ENCODE measurements at regions not wholly inside any gene's neighbourhood (a gene's known extent, or its start where the extent isn't known, plus 50 kb on each side); places are given as distances from the start of the nearest gene placed in this dataset.

- H3K4me1 Mint-ChIP-seq, result peaks cover 18% of the 10 kb centered on the region
- no peaks in the 10 kb centered on the region for H3K36me3 Mint-ChIP-seq
- DNase-seq (ENCODE audit: low spot score in 2 of 2) (no peak), ATAC-seq (ENCODE audit: low read depth) (no peak)
- no peaks in the 10 kb centered on the region for H3K27me3 Mint-ChIP-seq
- no peak overlapping the region for H3K4me3 Mint-ChIP-seq
- H3K27ac Mint-ChIP-seq, result no peak overlapping the region
- peaks cover 4% of the 10 kb centered on the region for H3K9me3 Mint-ChIP-seq
These were observed 70.4 kb upstream of the BTG1 start for GRCh38 chr12:92216092-92216491.

DNA sequence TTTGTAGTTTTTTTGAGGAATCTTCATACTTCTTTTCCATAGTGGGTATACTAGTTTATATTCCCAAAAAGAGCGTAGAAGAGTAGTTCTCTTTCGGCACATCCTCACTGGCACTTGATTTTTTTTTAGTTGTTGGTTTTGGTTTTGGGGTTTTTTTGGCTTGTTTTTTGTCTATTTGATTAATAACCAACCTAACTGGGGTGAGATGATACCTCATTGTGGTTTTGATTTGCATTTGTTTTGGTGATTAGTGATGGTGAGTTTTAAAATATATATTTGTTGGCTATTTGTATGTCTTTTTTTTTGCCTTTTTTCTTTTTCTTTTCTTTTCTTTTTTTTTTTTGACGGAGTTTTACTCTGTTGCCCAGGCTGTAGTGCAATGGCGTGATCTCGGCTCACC is 69.7 kb upstream of the BTG1 start:
- no peaks in the 10 kb centered on the region for H3K36me3 Mint-ChIP-seq
- DNase-seq (ENCODE audit: low spot score in 2 of 2) (no peak), ATAC-seq (ENCODE audit: low read depth) (no peak)
- no peak overlapping the region for H3K27ac Mint-ChIP-seq
- no peaks in the 10 kb centered on the region for H3K27me3 Mint-ChIP-seq
- H3K4me1 Mint-ChIP-seq, result peaks cover 18% of the 10 kb centered on the region
- H3K9me3 Mint-ChIP-seq, result peaks cover 4% of the 10 kb centered on the region
- H3K4me3 Mint-ChIP-seq, result no peak overlapping the region

DNA sequence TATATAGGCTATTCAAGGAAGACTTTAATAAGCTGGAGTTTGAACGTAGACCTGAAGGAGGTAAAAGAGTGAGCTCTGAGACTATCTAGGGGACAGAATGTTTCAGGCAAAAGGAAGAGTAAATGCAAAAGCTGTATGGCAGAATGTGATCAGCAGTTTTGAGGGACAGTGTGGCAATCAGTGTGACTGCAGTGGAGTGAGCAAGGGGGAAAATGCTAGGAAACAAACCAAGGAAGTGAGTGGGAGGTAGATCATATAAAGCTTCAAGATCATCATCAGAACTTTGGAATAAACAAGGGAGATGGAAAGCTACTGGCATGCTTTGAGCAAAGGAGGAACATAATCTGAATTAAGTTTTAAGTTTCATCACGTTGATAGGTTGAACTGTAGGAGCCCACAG is 67.5 kb upstream of the BTG1 start:
- Mint-ChIP-seq H3K27me3 (no peaks in the 10 kb centered on the region), H3K36me3 (no peaks in the 10 kb centered on the region), H3K9me3 (peaks cover 9% of the 10 kb centered on the region), H3K4me3 (no peak overlapping the region), H3K27ac (no peak overlapping the region), H3K4me1 (peaks cover 22% of the 10 kb centered on the region)
- ATAC-seq (ENCODE audit: low read depth) (no peak), DNase-seq (ENCODE audit: low spot score in 2 of 2) (no peak)

DNA sequence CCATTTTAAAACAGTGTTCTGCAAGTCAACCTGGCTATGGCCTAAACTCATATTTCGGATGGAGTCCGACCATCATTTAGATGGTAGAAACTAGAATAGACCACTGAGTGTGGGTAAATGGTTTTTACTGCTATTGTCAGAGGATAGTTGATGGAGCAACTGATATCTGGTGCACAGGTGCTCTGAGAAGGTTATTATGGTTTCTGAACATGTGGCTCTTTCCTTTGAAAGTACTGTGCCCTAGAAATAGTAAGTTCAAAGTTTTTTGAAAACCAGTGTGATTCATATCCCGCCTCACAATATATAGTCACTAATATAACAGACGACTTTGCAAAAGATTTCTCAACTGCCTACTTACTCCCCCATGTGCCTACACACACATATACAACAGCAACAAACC is 64.4 kb upstream of the BTG1 start:
- no peaks in the 10 kb centered on the region for H3K27me3 Mint-ChIP-seq
- ATAC-seq (ENCODE audit: low read depth) (no peak), DNase-seq (ENCODE audit: low spot score in 2 of 2) (no peak)
- H3K9me3 Mint-ChIP-seq, result peaks cover 7% of the 10 kb centered on the region
- peak overlapping the region; percentile 59 for H3K4me3 Mint-ChIP-seq
- H3K27ac Mint-ChIP-seq, result no peak overlapping the region
- H3K4me1 Mint-ChIP-seq, result peaks cover 23% of the 10 kb centered on the region
- no peaks in the 10 kb centered on the region for H3K36me3 Mint-ChIP-seq

DNA sequence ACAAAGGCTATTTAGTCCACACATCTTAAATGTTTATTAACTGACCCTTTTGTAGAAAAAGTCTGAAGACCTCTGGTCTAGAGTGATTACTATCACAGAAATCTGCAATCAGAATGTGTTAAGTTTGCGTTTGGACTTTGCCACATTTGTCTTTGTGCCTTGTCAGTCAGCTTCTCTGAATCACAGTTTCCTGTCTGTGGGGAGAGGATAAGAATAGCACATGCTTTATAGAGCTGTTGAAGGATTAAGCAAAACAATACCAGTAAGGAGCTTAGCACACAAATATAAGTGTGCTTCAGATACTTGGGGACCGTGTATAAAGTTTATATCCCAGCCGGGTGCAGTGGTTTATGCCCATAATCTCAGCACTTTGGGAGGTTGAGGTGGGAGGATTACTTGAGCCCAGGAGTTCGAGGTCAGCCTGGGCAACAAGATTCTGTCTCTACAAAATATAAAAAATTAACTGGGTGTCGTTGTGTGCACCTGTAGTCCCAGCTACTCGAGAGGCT is 63.0 kb upstream of the BTG1 start:
- Mint-ChIP-seq H3K9me3 (peaks cover 4% of the 10 kb centered on the region), H3K27ac (peak overlapping the region; percentile 19), H3K27me3 (no peaks in the 10 kb centered on the region), H3K4me1 (peaks cover 16% of the 10 kb centered on the region), H3K4me3 (peak overlapping the region; percentile 83), H3K36me3 (no peaks in the 10 kb centered on the region)
- DNase-seq (ENCODE audit: low spot score in 2 of 2) (peak in 1 of 2 donors; percentile 9), ATAC-seq (ENCODE audit: low read depth) (peak; percentile 80)

DNA sequence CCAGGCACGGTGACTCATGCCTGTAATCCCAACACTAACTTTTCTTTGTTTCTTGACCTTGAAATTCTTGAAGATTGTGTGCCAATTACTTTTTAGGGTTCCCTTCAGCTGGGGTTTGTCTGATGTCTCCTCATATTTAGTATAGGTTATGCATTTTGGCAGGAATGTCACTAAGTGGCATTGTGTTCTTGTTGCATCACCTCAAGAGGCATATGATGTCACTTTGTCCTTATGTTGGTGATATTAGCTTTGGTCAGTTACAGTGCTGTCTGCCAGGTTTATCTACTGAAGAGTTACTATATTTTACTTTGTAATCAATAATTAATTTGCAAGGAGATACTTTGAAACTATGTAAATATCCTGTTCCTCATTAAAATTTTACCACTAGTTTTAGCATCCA is 61.0 kb upstream of the BTG1 start:
- DNase-seq (ENCODE audit: low spot score in 2 of 2), result no peak
- H3K27ac Mint-ChIP-seq, result no peak overlapping the region
- no peaks in the 10 kb centered on the region for H3K27me3 Mint-ChIP-seq
- H3K4me3 Mint-ChIP-seq, result no peak overlapping the region
- H3K36me3 Mint-ChIP-seq, result no peaks in the 10 kb centered on the region
- no peak for ATAC-seq (ENCODE audit: low read depth)
- peaks cover 4% of the 10 kb centered on the region for H3K9me3 Mint-ChIP-seq
- peaks cover 13% of the 10 kb centered on the region for H3K4me1 Mint-ChIP-seq

DNA sequence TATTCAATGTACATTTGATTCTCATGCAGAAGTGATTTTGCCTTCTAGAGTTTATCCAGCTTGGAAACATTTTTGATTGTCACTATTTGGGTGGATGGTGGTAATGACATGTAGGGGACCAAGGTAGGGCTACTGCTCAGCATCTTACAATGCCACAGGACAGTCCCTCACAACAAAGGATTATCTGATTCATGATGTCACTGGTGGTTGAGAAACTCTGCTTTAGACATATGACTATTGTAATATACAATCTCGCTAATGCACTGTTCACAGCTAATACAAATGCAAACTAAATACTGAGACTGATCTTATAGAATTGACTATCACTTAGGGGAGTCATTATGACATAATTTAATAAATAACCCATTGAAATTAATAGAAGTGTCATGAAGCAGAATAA is 60.4 kb upstream of the BTG1 start:
- Mint-ChIP-seq H3K27me3 (no peaks in the 10 kb centered on the region), H3K9me3 (peaks cover 4% of the 10 kb centered on the region), H3K4me1 (peaks cover 13% of the 10 kb centered on the region), H3K27ac (no peak overlapping the region), H3K36me3 (no peaks in the 10 kb centered on the region), H3K4me3 (no peak overlapping the region)
- no peak for ATAC-seq (ENCODE audit: low read depth)
- DNase-seq (ENCODE audit: low spot score in 2 of 2), result no peak

- H3K4me3 Mint-ChIP-seq, result no peak overlapping the region
- peaks cover 4% of the 10 kb centered on the region for H3K9me3 Mint-ChIP-seq
These were observed 54.4 kb upstream of the BTG1 start for GRCh38 chr12:92199819-92200576.

GRCh38 chr12:92197815-92198214 is 52.2 kb upstream of the BTG1 start:
- Mint-ChIP-seq H3K36me3 (peaks cover 2% of the 10 kb centered on the region), H3K27ac (no peak overlapping the region), H3K9me3 (peaks cover 4% of the 10 kb centered on the region), H3K4me3 (no peak overlapping the region), H3K27me3 (no peaks in the 10 kb centered on the region), H3K4me1 (peaks cover 4% of the 10 kb centered on the region)
- DNase-seq (ENCODE audit: low spot score in 2 of 2) (no peak), ATAC-seq (ENCODE audit: low read depth) (no peak)

More at GRCh38 chr12:92199819-92200576, 54.4 kb upstream of the BTG1 start:
- ATAC-seq (ENCODE audit: low read depth) (no peak), DNase-seq (ENCODE audit: low spot score in 2 of 2) (no peak)
- Mint-ChIP-seq H3K4me1 (peaks cover 4% of the 10 kb centered on the region), H3K36me3 (peaks cover 2% of the 10 kb centered on the region), H3K27me3 (no peaks in the 10 kb centered on the region), H3K27ac (no peak overlapping the region)

DNA sequence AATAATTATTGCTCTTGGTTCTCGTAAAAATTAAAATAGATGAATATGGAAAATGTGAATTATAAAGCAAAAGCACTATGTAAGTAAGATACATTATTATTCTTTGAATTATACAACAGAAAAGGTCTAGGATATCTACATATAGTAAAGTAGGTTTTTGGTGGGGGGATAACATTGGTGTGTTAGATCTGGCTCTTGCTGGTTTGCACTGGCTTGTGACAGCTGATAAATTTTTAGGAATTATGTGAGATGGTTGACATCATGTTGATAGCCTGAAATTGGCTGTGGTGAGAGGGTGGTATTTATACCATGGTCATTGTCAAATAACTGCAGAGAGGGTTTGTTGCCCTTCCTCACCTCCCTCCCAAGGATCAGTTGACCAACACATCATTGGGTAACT is 50.7 kb upstream of the BTG1 start:
- ATAC-seq (ENCODE audit: low read depth), result no peak
- Mint-ChIP-seq H3K4me3 (no peak overlapping the region), H3K27ac (no peak overlapping the region), H3K4me1 (peaks cover 8% of the 10 kb centered on the region), H3K36me3 (peaks cover 2% of the 10 kb centered on the region), H3K27me3 (no peaks in the 10 kb centered on the region), H3K9me3 (peaks cover 4% of the 10 kb centered on the region)
- no peak for DNase-seq (ENCODE audit: low spot score in 2 of 2)
